H9 (cell line): ENCODE measurements at regions not wholly inside any gene's neighbourhood (a gene's known extent, or its start where the extent isn't known, plus 50 kb on each side); places are given as distances from the start of the nearest gene placed in this dataset.

Source experiments
- DNase-seq: peaks from one replicate; pipeline ENCODE4 v3.0.0-alpha.2; 2017
- H2AFZ ChIP-seq: one replicate; pipeline ENCODE4 v1.6.1; 2013; ENCODE audit warnings: mild to moderate bottlenecking, low read length, control low read depth, moderate library complexity
- H2AK5ac ChIP-seq: 2 replicates; pipeline ENCODE4 v1.6.1; 2013; ENCODE audit warnings: low read length, control low read depth, mixed read lengths; ENCODE audit not compliant: insufficient read length
- H2BK120ac ChIP-seq: one replicate; pipeline ENCODE4 v1.6.1; 2013; ENCODE audit warnings: low read depth, mild to moderate bottlenecking, low read length, control low read depth, inconsistent platforms; ENCODE audit not compliant: poor library complexity, severe bottlenecking
- H2BK12ac ChIP-seq: 2 replicates; pipeline ENCODE4 v1.6.1; 2013; ENCODE audit warnings: low read length, control low read depth, mixed read lengths, low read depth; ENCODE audit not compliant: insufficient read length
- H2BK15ac ChIP-seq: 2 replicates; pipeline ENCODE4 v1.6.1; 2013; ENCODE audit warnings: low read depth, low read length, control low read depth
- H2BK20ac ChIP-seq: one replicate; pipeline ENCODE4 v1.6.1; 2013; ENCODE audit warnings: low read depth, mild to moderate bottlenecking, low read length, control low read depth, inconsistent platforms; ENCODE audit not compliant: poor library complexity, severe bottlenecking
- H2BK5ac ChIP-seq: 2 replicates; pipeline ENCODE4 v1.6.1; 2013; ENCODE audit warnings: low read length, control low read depth, mixed read lengths; ENCODE audit not compliant: insufficient read length
- H3K14ac ChIP-seq: 2 replicates; pipeline ENCODE4 v1.6.1; 2013; ENCODE audit warnings: low read length, control low read depth; ENCODE audit not compliant: insufficient read depth
- H3K18ac ChIP-seq: 2 replicates; pipeline ENCODE4 v1.6.1; 2013; ENCODE audit warnings: low read depth, mild to moderate bottlenecking, mixed read lengths, low read length, control low read depth; ENCODE audit not compliant: insufficient read length
- H3K23ac ChIP-seq: 2 replicates; pipeline ENCODE4 v1.6.1; 2013; ENCODE audit warnings: low read length, control low read depth, mixed read lengths, low read depth; ENCODE audit not compliant: insufficient read length
- H3K23me2 ChIP-seq: 2 replicates; pipeline ENCODE4 v1.6.1; 2013; ENCODE audit warnings: low read depth, mild to moderate bottlenecking, mixed read lengths, low read length, control low read depth; ENCODE audit not compliant: insufficient read length, poor library complexity, severe bottlenecking
- H3K27ac ChIP-seq: 2 replicates; pipeline ENCODE4 v1.5.1; 2013; ENCODE audit warnings: low read length, control low read depth, mixed read lengths, low read depth; ENCODE audit not compliant: insufficient read length
- H3K27me3 ChIP-seq: 2 replicates; pipeline ENCODE4 v1.6.1; 2013; ENCODE audit warnings: low read length, control low read depth, inconsistent platforms; ENCODE audit not compliant: insufficient read depth
- H3K4ac ChIP-seq: 2 replicates; pipeline ENCODE4 v1.6.1; 2013; ENCODE audit warnings: low read depth, mild to moderate bottlenecking, control low read depth, inconsistent platforms, low read length, moderate library complexity
- H3K4me1 ChIP-seq: 2 replicates; pipeline ENCODE4 v1.6.1; 2013; ENCODE audit warnings: low read length, control low read depth, inconsistent platforms; ENCODE audit not compliant: insufficient read depth
- H3K4me2 ChIP-seq: 2 replicates; pipeline ENCODE4 v1.6.1; 2013; ENCODE audit warnings: low read length, control low read depth, mixed read lengths; ENCODE audit not compliant: insufficient read length, insufficient read depth
- H3K56ac ChIP-seq: 2 replicates; pipeline ENCODE4 v1.6.1; 2013; ENCODE audit warnings: low read depth, mild to moderate bottlenecking, mixed read lengths, low read length, control low read depth; ENCODE audit not compliant: insufficient read length
- H3K79me1 ChIP-seq: 2 replicates; pipeline ENCODE4 v1.6.1; 2013; ENCODE audit warnings: low read depth, mild to moderate bottlenecking, moderate library complexity, low read length, control low read depth, inconsistent platforms; ENCODE audit not compliant: insufficient read depth, poor library complexity, severe bottlenecking
- H3K79me2 ChIP-seq: 2 replicates; pipeline ENCODE4 v1.6.1; 2013; ENCODE audit warnings: low read length, control low read depth, inconsistent platforms; ENCODE audit not compliant: insufficient read depth
- H3K9ac ChIP-seq: 2 replicates; pipeline ENCODE4 v1.6.1; 2013; ENCODE audit warnings: low read length, control low read depth, mixed read lengths; ENCODE audit not compliant: insufficient read length; ENCODE audit errors: extremely low read depth
- H3K9me3 ChIP-seq: one replicate; pipeline ENCODE4 v1.6.1; 2013; ENCODE audit warnings: low read depth, low read length, inconsistent platforms; ENCODE audit not compliant: control insufficient read depth
- H3T11ph ChIP-seq: one replicate; pipeline ENCODE4 v1.6.1; 2013; ENCODE audit warnings: mild to moderate bottlenecking, low read length, control low read depth, inconsistent platforms
- H4K20me1 ChIP-seq: one replicate; pipeline ENCODE4 v1.6.1; 2013; ENCODE audit not compliant: control insufficient read depth, insufficient read length, insufficient read depth
- H4K5ac ChIP-seq: 2 replicates; pipeline ENCODE4 v1.6.1; 2013; ENCODE audit warnings: low read depth, mild to moderate bottlenecking, mixed read lengths, low read length, control low read depth; ENCODE audit not compliant: insufficient read length
- H4K8ac ChIP-seq: replicated peaks from 2 replicates; pipeline ENCODE4 v1.6.1; 2013; ENCODE audit warnings: low read length, control low read depth, mixed read lengths, low read depth; ENCODE audit not compliant: insufficient read length
- H4K91ac ChIP-seq: 2 replicates; pipeline ENCODE4 v1.6.1; 2013; ENCODE audit warnings: low read depth, mild to moderate bottlenecking, moderate library complexity, mixed read lengths, low read length, control low read depth; ENCODE audit not compliant: insufficient read length
- H3K27ac Mint-ChIP-seq, 3 experiments: 2 replicates in 2 of 3; 3 replicates in 1 of 3; pipeline ENCODE4 v1.8.0; 2020 to 2021; ENCODE audit warnings: mixed read lengths in 3 of 3, mild to moderate bottlenecking in 1 of 3, moderate library complexity in 1 of 3
- H3K27me3 Mint-ChIP-seq: 2 replicates; pipeline ENCODE4 v1.8.0; 2021; ENCODE audit warnings: low read depth, mild to moderate bottlenecking, moderate library complexity, mixed read lengths
- H3K36me3 Mint-ChIP-seq, 3 experiments: 2 replicates in 2 of 3; 3 replicates in 1 of 3; pipeline ENCODE4 v1.8.0; 2020 to 2021; ENCODE audit warnings: low read depth in 3 of 3, mixed read lengths in 3 of 3; ENCODE audit not compliant: insufficient read depth in 1 of 3
- H3K4me1 Mint-ChIP-seq, 2 experiments: 2 replicates each; pipeline ENCODE4 v1.8.0; 2020; ENCODE audit warnings: mixed read lengths in 2 of 2
- H3K4me3 Mint-ChIP-seq, 2 experiments: 2 replicates in 1 of 2; 3 replicates in 1 of 2; pipeline ENCODE4 v1.8.0; 2020 to 2021; ENCODE audit warnings: mild to moderate bottlenecking in 2 of 2, mixed read lengths in 2 of 2, moderate library complexity in 1 of 2
- H3K9me3 Mint-ChIP-seq, 2 experiments: 2 replicates in 1 of 2; 3 replicates in 1 of 2; pipeline ENCODE4 v1.8.0; 2020; ENCODE audit warnings: mild to moderate bottlenecking in 2 of 2, mixed read lengths in 2 of 2, moderate library complexity in 1 of 2
- CTCF ChIP-seq: fragments of 200-600 bp; sonication (generic); conservative IDR thresholded peaks from 3 replicates; pipeline ENCODE4 v1.8.0; 2021; ENCODE audit warnings: antibody characterized with exemption, mild to moderate bottlenecking
- WGBS: extraction: QIAGEN DNeasy Blood & Tissue Kit; methylation state at CpG from one replicate; pipeline ENCODE4 v1.1.7; 2013; ENCODE audit warnings: missing lambda C conversion rate, low lambda C conversion rate, mixed read lengths; ENCODE audit not compliant: insufficient read length; ENCODE audit errors: extremely low coverage; 5-methylcytosine and 5-hydroxymethylcytosine counted together

GRCh38 chr14:66403183-66403582 lies 83.0 kb upstream of the CCDC196 start:
- no peak overlapping the region for H3K4ac ChIP-seq
- no CpG with 5 or more reads among the region's 5 CpGs for WGBS
- H2BK120ac ChIP-seq, result no peak overlapping the region
- H3K9ac ChIP-seq, result no peak overlapping the region
- no peak overlapping the region for H2BK15ac ChIP-seq
- no peak overlapping the region for H2BK5ac ChIP-seq
- H3K18ac ChIP-seq, result no peak overlapping the region
- no peaks in the 10 kb centered on the region for H3K36me3 Mint-ChIP-seq
- H3K9me3 ChIP-seq, result no peaks in the 10 kb centered on the region
- H3K56ac ChIP-seq, result no peak overlapping the region
- H2AFZ ChIP-seq, result no peak overlapping the region
- H3K4me3 Mint-ChIP-seq, result no peak overlapping the region
- no peak overlapping the region for H2BK12ac ChIP-seq
- no peak overlapping the region for H4K8ac ChIP-seq
- H3K14ac ChIP-seq, result no peak overlapping the region
- H3K79me2 ChIP-seq, result no peaks in the 10 kb centered on the region
- H4K91ac ChIP-seq, result no peak overlapping the region
- H3K4me1 Mint-ChIP-seq, result peaks cover 12 to 17% of the 10 kb centered on the region in 2 experiments
- DNase-seq, result no peak
- H3K27me3 ChIP-seq, result no peaks in the 10 kb centered on the region
- H4K5ac ChIP-seq, result no peak overlapping the region
- H3K4me1 ChIP-seq, result no peaks in the 10 kb centered on the region
- H3K23me2 ChIP-seq, result no peaks in the 10 kb centered on the region
- no peak overlapping the region for H3K4me2 ChIP-seq
- no peaks in the 10 kb centered on the region for H4K20me1 ChIP-seq
- no peaks in the 10 kb centered on the region for H3K27me3 Mint-ChIP-seq
- TF ChIP-seq CTCF, result peak; percentile 53
- no peak overlapping the region for H3K23ac ChIP-seq
- H3K27ac Mint-ChIP-seq, result no peak overlapping the region
- no peak overlapping the region for H3K27ac ChIP-seq
- no peak overlapping the region for H3T11ph ChIP-seq
- no peaks in the 10 kb centered on the region for H3K79me1 ChIP-seq
- no peaks in the 10 kb centered on the region for H3K9me3 Mint-ChIP-seq
- no peak overlapping the region for H2AK5ac ChIP-seq
- H2BK20ac ChIP-seq, result no peak overlapping the region
